ENCODE measurements at regions not wholly inside any gene's neighbourhood (a gene's known extent, or its start where the extent isn't known, plus 50 kb on each side); places are given as distances from the start of the nearest gene placed in this dataset.
A peak's percentile ranks its signal among the peaks of the same experiment; 100 is the strongest.
"Not testable (repeated sequence)": the region's sequence is repeated elsewhere in the genome, so short reads cannot be mapped to it uniquely, and the experiment has no call there.

DNA sequence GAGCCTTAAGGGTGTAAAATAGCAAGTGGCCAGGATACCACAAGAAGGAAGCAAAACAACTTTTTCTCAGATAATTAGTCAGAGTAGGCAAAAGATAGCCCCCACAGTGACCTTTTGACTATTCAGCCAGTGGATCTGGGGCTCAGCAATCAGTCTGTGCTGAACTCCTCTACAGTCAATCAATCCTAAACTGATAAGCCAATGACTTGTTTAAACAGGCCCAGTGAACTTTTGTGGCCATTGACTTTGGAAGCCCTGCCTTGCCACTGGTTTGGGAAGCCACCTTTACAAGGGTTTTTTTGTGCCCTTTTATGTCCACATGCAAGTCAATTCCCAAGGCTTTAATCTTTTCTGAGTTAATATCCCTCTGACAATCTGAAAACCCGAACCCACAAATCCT lies 1565.0 kb upstream of the WWC1 start:
- H3K4me1 ChIP-seq (ENCODE audit: control insufficient read depth, insufficient read depth, low read length) = no peaks in the 10 kb centered on the region
- H3K36me3 ChIP-seq (ENCODE audit: control insufficient read depth, insufficient read depth, low read length) = no peaks in the 10 kb centered on the region
- no peak overlapping the region for H3K4me3 ChIP-seq (ENCODE audit: low read length)
- no CpG with 5 or more reads among the region's 1 CpG for WGBS (ENCODE audit: insufficient coverage, insufficient read length)
- no peaks in the 10 kb centered on the region for H3K27me3 ChIP-seq (ENCODE audit: control insufficient read depth, insufficient read depth, low read length)
- no peak overlapping the region for H3K27ac ChIP-seq (ENCODE audit: low read length)
- no peaks in the 10 kb centered on the region for H3K9me3 ChIP-seq (ENCODE audit: control insufficient read depth, insufficient read depth, low read length)
- no peak for DNase-seq (ENCODE audit: low read depth, low spot score)

DNA sequence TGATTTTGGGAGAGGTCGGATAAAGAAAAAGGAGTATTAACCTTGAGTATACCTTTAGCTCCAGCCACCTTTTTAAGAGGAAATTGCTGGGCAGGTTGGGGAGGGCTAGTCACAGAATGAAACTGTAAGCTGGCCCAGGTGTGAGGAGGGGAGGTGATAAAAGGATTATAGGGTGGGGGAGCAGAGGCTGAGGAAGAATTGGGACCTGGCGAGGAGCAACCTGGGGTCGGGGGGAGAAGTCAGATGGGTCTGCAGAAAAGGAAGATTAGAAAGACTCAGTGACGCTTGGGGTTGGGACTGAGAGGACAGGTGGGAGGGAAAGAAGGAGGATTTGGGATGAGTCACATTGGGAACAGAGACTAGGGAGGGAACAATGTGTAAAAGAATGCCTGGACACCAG lies 1548.5 kb upstream of the WWC1 start:
- not testable (repeated sequence) for H3K9me3 ChIP-seq (ENCODE audit: control insufficient read depth, insufficient read depth, low read length); H3K27ac ChIP-seq (ENCODE audit: low read length); H3K27me3 ChIP-seq (ENCODE audit: control insufficient read depth, insufficient read depth, low read length); H3K4me3 ChIP-seq (ENCODE audit: low read length); H3K4me1 ChIP-seq (ENCODE audit: control insufficient read depth, insufficient read depth, low read length); H3K36me3 ChIP-seq (ENCODE audit: control insufficient read depth, insufficient read depth, low read length); DNase-seq (ENCODE audit: low read depth, low spot score)
- WGBS (ENCODE audit: insufficient coverage, insufficient read length) = no CpG with 5 or more reads among the region's 4 CpGs

DNA sequence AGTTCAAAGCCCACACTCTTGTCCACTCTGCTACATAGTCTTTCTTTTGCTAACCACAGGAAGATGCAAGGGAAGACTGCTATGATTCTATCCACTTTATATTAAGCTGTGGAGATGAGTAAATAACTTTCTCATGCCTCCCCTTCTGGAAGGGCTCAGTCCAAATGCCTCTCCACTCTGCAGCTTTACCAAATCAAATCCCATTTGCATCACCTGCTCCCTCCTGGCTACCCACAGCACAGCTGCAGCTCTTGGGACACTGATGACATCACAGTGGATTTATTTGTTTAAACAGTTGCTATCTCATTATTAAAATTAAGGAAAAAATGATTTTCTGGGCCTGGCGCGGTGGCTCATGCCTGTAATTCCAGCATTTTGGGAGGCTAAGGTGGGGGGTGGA lies 1544.9 kb upstream of the WWC1 start:
- H3K27me3 ChIP-seq (ENCODE audit: control insufficient read depth, insufficient read depth, low read length) = no peaks in the 10 kb centered on the region
- no CpG with 5 or more reads among the region's 2 CpGs for WGBS (ENCODE audit: insufficient coverage, insufficient read length)
- H3K9me3 ChIP-seq (ENCODE audit: control insufficient read depth, insufficient read depth, low read length) = no peaks in the 10 kb centered on the region
- H3K4me1 ChIP-seq (ENCODE audit: control insufficient read depth, insufficient read depth, low read length) = no peaks in the 10 kb centered on the region
- H3K36me3 ChIP-seq (ENCODE audit: control insufficient read depth, insufficient read depth, low read length) = no peaks in the 10 kb centered on the region
- no peak overlapping the region for H3K27ac ChIP-seq (ENCODE audit: low read length)
- H3K4me3 ChIP-seq (ENCODE audit: low read length) = no peak overlapping the region
- DNase-seq (ENCODE audit: low read depth, low spot score) = no peak

DNA sequence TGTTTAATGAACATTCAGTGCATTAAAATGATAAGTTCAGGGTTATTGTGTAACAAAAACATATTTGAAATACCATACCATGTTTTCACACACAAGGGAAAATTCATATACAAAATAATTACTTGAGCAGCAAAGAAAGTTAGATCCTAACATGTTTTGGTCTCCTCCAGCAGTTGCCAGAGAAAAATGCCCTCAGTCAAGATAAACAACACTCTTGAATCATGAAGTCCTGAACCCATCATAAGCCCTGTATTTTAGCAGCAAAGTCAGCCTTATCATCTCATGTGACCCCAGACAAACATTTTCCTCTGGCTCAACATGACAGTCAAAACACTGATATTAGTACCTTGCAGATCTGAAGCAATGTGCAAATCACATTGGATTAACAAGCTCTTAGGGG lies 1541.1 kb upstream of the WWC1 start:
- Histone ChIP-seq H3K27ac (ENCODE audit: low read length) (no peak overlapping the region), H3K36me3 (ENCODE audit: control insufficient read depth, insufficient read depth, low read length) (no peaks in the 10 kb centered on the region), H3K4me3 (ENCODE audit: low read length) (no peak overlapping the region), H3K27me3 (ENCODE audit: control insufficient read depth, insufficient read depth, low read length) (no peaks in the 10 kb centered on the region), H3K4me1 (ENCODE audit: control insufficient read depth, insufficient read depth, low read length) (no peaks in the 10 kb centered on the region), H3K9me3 (ENCODE audit: control insufficient read depth, insufficient read depth, low read length) (no peaks in the 10 kb centered on the region)
- no peak for DNase-seq (ENCODE audit: low read depth, low spot score)

DNA sequence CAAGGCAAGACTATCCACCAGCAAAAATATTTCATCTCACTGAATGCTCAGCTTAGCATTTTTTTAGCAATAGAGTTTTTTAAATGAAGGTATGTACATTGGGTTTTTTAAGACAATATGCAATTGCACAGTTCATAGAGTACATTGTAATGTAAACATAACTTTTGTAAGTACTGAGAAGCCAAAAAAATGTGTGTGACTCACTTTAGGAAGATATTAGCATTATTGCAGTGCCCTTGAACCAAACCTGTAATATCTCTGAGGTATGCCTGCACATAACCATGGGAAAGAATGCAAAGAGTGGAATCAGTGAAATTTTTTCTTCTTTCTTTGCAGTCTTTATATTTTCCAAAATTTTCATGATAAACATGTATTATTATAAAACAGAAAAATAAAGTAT lies 1533.3 kb upstream of the WWC1 start:
- no peaks in the 10 kb centered on the region for H3K4me1 ChIP-seq (ENCODE audit: control insufficient read depth, insufficient read depth, low read length)
- no peak overlapping the region for H3K27ac ChIP-seq (ENCODE audit: low read length)
- no peaks in the 10 kb centered on the region for H3K9me3 ChIP-seq (ENCODE audit: control insufficient read depth, insufficient read depth, low read length)
- DNase-seq (ENCODE audit: low read depth, low spot score) = no peak
- H3K4me3 ChIP-seq (ENCODE audit: low read length) = no peak overlapping the region
- no peaks in the 10 kb centered on the region for H3K27me3 ChIP-seq (ENCODE audit: control insufficient read depth, insufficient read depth, low read length)
- H3K36me3 ChIP-seq (ENCODE audit: control insufficient read depth, insufficient read depth, low read length) = no peaks in the 10 kb centered on the region

DNA sequence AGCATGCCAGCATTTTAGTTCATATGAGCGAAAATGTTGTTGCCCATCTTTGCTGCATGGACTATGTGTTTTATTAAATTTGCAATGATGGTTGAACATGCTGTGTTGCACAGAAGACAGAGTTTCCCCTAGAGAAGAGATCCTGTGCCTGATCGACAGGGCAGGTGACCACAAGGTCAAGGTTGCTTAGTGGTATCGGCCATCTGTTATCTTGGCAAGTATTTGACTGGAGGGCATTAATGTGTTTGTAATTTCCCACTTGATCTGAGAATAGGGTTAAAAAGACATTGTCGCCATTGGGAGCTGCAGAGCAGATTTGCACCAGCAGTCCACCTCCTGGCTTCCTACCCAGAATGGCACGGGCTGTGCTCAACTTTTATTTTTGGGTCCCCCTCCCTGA lies 1523.6 kb upstream of the WWC1 start:
- Histone ChIP-seq H3K9me3 (ENCODE audit: control insufficient read depth, insufficient read depth, low read length) (no peaks in the 10 kb centered on the region), H3K27ac (ENCODE audit: low read length) (no peak overlapping the region), H3K27me3 (ENCODE audit: control insufficient read depth, insufficient read depth, low read length) (no peaks in the 10 kb centered on the region), H3K4me1 (ENCODE audit: control insufficient read depth, insufficient read depth, low read length) (no peaks in the 10 kb centered on the region), H3K36me3 (ENCODE audit: control insufficient read depth, insufficient read depth, low read length) (no peaks in the 10 kb centered on the region), H3K4me3 (ENCODE audit: low read length) (no peak overlapping the region)
- no CpG with 5 or more reads among the region's 5 CpGs for WGBS (ENCODE audit: insufficient coverage, insufficient read length)
- DNase-seq (ENCODE audit: low read depth, low spot score) = no peak

DNA sequence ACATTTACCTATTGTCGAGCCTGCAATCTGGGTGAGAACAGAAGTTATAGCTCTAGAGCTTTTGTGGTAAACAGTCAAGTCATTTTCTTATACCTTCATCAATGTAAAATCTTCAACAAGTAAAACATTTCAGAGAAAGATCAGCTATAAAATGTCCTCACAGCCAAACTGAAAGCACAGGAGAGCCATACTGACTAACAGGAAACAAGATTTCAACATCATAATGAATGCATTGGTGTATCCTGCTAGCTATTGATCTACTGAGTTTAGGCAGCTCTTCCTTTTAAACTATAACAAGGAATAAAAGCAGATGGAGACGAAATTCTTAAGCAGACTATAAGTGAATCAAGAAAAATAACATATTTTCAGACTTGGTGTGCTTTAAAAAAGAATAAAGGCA lies 1522.9 kb upstream of the WWC1 start:
- no peak for DNase-seq (ENCODE audit: low read depth, low spot score)
- WGBS (ENCODE audit: insufficient coverage, insufficient read length) = no CpG with 5 or more reads among the region's 2 CpGs

DNA sequence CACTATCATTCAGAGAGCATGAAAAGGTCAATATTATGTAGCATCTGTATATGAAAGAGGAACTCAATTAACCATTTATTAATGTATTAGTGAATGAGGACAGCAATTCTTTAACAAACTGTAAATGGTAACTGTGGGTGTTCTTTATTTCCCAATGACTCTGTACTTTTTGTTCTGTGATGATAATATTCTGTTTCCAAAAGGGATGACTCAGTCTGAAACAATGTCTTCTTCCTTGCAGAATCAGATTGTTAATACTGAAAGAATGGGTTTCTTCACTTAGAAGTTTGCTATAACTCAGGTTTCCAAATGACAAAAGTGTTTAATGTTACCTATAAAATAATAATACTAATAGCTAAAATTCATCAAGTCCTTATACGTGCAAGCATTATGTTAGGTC lies 1518.7 kb upstream of the WWC1 start:
- WGBS (ENCODE audit: insufficient coverage, insufficient read length) = no CpG with 5 or more reads among the region's 1 CpG
- Histone ChIP-seq H3K4me1 (ENCODE audit: control insufficient read depth, insufficient read depth, low read length) (no peaks in the 10 kb centered on the region), H3K9me3 (ENCODE audit: control insufficient read depth, insufficient read depth, low read length) (no peaks in the 10 kb centered on the region), H3K27ac (ENCODE audit: low read length) (no peak overlapping the region), H3K36me3 (ENCODE audit: control insufficient read depth, insufficient read depth, low read length) (no peaks in the 10 kb centered on the region), H3K4me3 (ENCODE audit: low read length) (no peak overlapping the region), H3K27me3 (ENCODE audit: control insufficient read depth, insufficient read depth, low read length) (no peaks in the 10 kb centered on the region)
- no peak for DNase-seq (ENCODE audit: low read depth, low spot score)

More for the DNA sequence above, 1522.9 kb upstream of the WWC1 start:
- H3K36me3 ChIP-seq (ENCODE audit: control insufficient read depth, insufficient read depth, low read length) = no peaks in the 10 kb centered on the region
- H3K4me3 ChIP-seq (ENCODE audit: low read length) = no peak overlapping the region
- H3K27me3 ChIP-seq (ENCODE audit: control insufficient read depth, insufficient read depth, low read length) = no peaks in the 10 kb centered on the region
- H3K27ac ChIP-seq (ENCODE audit: low read length) = no peak overlapping the region
- no peaks in the 10 kb centered on the region for H3K9me3 ChIP-seq (ENCODE audit: control insufficient read depth, insufficient read depth, low read length)
- H3K4me1 ChIP-seq (ENCODE audit: control insufficient read depth, insufficient read depth, low read length) = no peaks in the 10 kb centered on the region

DNA sequence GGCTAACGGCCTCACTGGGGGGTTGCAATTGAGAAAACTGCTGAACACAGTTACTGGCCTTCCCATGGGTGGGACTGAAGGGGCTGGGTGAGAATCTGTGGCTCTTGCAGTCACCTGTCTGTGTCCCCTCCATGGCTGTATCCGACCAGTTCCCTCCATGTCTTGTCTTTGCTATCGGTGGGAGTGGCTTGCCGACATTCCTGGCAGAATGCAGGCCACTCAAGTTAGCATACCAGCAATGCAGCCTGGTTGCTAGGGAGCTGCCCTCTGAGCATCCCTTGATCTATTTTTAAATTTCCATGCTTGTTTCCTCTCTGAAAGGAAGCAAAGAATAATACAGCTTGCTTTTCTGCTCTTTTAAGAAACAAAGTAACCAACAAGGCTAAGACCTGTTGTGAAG lies 1509.7 kb upstream of the WWC1 start:
- DNase-seq (ENCODE audit: low read depth, low spot score) = peak; percentile 27
- no CpG with 5 or more reads among the region's 4 CpGs for WGBS (ENCODE audit: insufficient coverage, insufficient read length)
- no peak overlapping the region for H3K4me3 ChIP-seq (ENCODE audit: low read length)

DNA sequence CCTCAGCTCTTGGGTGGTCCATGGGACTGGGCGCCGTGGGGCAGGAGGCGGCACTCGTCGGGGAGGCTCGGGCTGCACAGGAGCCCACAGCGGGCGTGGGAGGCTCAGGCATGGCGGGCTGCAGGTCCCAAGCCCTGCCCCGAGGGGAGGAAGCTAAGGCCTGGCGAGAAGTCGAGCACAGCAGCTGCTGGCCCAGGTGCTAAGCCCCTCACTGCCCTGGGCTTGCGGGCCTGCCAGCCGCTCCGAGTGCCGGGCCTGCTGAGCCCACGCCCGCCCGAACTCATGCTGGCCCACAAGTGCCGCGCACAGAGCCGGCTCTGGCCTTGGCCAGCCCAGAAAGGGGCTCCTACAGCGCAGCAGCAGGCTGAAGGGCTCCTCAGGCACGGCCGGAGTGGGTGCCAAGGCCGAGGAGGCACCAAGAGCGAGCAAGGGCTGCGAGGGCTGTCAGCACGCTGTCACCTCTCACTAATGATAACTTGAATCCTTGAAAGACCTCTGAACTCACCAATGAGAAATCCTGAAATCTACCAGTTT lies 1506.8 kb upstream of the WWC1 start:
- H3K4me3 ChIP-seq (ENCODE audit: low read length) = no peak overlapping the region
- no peak for DNase-seq (ENCODE audit: low read depth, low spot score)
- H3K4me1 ChIP-seq (ENCODE audit: control insufficient read depth, insufficient read depth, low read length) = no peaks in the 10 kb centered on the region
- H3K9me3 ChIP-seq (ENCODE audit: control insufficient read depth, insufficient read depth, low read length) = no peaks in the 10 kb centered on the region
- no peak overlapping the region for H3K27ac ChIP-seq (ENCODE audit: low read length)
- H3K27me3 ChIP-seq (ENCODE audit: control insufficient read depth, insufficient read depth, low read length) = no peaks in the 10 kb centered on the region
- H3K36me3 ChIP-seq (ENCODE audit: control insufficient read depth, insufficient read depth, low read length) = peaks cover 2% of the 10 kb centered on the region; the same call in 1 of the 2 replicates
- no CpG with 5 or more reads among the region's 29 CpGs for WGBS (ENCODE audit: insufficient coverage, insufficient read length)

More for the DNA sequence above, 1509.7 kb upstream of the WWC1 start:
- Histone ChIP-seq H3K9me3 (ENCODE audit: control insufficient read depth, insufficient read depth, low read length) (no peaks in the 10 kb centered on the region), H3K27ac (ENCODE audit: low read length) (no peak overlapping the region), H3K27me3 (ENCODE audit: control insufficient read depth, insufficient read depth, low read length) (no peaks in the 10 kb centered on the region), H3K4me1 (ENCODE audit: control insufficient read depth, insufficient read depth, low read length) (no peaks in the 10 kb centered on the region), H3K36me3 (ENCODE audit: control insufficient read depth, insufficient read depth, low read length) (peaks cover 2% of the 10 kb centered on the region; the same call in 1 of the 2 replicates)

DNA sequence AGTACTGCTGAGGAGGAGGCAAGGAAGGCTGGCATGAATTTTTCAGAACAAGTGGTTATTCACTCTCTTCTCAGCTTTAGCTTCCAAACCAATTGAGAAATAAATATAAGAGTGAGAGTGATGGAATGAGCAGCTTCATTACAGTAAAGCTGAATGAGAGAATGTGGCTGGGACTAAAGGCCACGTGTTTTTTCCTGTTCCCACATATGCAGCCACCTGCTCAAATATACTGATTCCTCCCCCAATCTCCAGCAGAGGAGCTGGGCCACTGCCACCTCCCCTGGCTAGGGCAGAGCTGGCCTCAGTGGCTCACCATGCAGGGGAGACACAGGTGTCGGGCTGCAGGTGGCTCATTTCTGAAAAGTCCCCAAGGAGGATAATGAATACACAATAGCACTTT lies 1505.3 kb upstream of the WWC1 start:
- Histone ChIP-seq H3K36me3 (ENCODE audit: control insufficient read depth, insufficient read depth, low read length) (peaks cover 2% of the 10 kb centered on the region; the same call in 1 of the 2 replicates), H3K27ac (ENCODE audit: low read length) (no peak overlapping the region), H3K27me3 (ENCODE audit: control insufficient read depth, insufficient read depth, low read length) (no peaks in the 10 kb centered on the region), H3K4me3 (ENCODE audit: low read length) (no peak overlapping the region), H3K4me1 (ENCODE audit: control insufficient read depth, insufficient read depth, low read length) (no peaks in the 10 kb centered on the region), H3K9me3 (ENCODE audit: control insufficient read depth, insufficient read depth, low read length) (no peaks in the 10 kb centered on the region)
- WGBS (ENCODE audit: insufficient coverage, insufficient read length) = no CpG with 5 or more reads among the region's 2 CpGs
- DNase-seq (ENCODE audit: low read depth, low spot score) = no peak
